NCI-H2196 treated with DMSO at 0.1 percent for 48 hours (cell line): ENCODE measurements at regions not wholly inside any gene's neighbourhood (a gene's known extent, or its start where the extent isn't known, plus 50 kb on each side); places are given as distances from the start of the nearest gene placed in this dataset.

Experiments used
- DNase-seq: peaks from one replicate; lab custom pipeline; 2025; ENCODE audit not compliant: unreplicated experiment; lab: John Stamatoyannopoulos, UW

DNA sequence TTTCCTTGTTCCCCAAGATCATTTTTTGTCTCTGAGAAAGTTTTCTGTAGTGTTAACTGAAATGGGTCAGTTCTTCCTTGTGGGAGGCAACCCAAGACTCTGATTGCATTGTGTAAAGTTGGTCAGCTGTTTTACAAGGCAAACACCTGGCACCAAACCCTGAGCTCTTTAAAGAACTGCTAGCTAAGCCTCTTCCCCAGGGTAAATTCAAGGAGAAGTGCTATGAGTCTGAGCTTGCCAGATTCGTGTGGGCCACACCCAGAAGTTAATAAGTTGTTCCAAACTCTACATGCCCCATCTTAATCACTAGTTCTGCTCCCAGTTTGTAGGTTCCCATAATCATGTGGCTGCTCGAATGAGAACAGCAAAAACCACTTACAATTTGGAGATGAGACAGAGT, 214.5 kb downstream of the BTG1 start:
- DNase-seq, result peak; percentile 15

DNA sequence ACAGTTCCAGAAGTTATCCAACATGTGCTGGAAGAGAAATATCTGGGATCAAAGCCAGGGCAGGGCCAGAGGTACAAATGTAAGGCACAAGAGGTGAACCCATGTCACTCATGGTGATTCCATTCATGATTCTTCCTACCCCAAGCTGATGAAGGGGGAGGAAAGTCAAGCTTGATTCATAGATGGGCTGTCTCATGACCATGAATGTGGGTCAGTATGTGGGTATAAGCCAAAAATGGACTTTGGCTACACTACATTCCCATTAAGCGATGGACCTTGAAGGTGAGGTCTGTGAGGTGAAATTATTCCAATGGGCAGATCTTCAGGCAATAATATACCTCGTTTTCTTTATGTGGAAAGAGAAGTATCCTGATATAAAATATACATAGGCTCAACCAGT, 217.1 kb downstream of the BTG1 start:
- no peak for DNase-seq

DNA sequence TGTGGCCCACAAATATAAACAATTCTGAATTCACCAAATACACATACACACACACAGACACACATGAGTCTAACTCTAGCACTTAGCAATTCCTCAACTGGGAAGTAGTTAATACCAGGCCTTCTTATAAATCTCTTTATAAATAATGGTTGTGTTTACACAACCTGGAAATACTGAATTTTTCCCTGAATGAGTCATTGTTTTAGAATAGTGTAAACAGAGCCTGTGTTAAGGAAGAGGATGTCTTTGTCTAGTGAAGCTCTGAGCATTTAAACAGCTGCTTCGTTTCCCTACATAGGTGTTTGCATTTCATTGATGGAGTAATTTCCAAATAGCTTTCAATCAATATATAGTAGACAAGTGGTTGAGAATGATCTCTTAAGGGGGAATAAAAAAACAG, 218.8 kb downstream of the BTG1 start:
- peak; percentile 62 for DNase-seq

DNA sequence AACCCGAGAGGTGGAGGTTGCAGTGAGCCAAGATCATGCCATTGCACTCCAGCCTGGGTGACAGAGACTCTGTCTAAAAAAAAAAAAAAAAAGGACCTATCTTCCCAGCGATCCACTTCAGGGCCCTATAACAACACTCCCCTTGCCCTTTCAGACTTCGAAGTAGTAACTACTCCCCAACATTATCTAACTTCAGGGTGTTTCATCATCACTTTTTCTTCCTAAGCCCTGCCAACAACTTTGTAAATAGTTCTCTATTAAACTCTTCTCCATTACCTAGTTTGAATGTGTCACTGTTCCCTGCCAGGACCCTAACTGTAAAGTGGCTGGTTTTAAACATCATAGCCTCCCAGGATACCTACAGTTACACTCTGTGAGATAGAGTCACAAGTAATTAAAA, 220.8 kb downstream of the BTG1 start:
- DNase-seq, result no peak

DNA sequence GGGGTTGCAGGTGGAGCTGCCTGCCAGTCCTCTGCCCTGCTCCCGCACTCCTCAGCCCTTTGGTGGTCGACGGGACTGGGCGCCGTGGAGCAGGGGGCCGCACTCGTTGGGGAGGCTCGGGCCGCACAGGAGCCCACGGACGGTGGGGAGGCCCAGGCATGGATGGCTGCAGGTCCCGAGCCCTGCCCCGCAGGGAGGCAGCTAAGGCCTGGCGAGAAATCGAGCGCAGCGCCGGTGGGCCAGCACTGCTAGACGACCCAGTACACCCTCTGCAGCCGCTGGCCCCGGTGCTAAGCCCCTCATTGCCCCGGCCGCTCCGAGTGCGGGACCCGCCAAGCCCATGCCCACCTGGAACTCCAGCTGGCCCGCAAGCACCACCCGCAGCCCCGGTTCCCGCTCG, 221.8 kb downstream of the BTG1 start:
- DNase-seq, result no peak

DNA sequence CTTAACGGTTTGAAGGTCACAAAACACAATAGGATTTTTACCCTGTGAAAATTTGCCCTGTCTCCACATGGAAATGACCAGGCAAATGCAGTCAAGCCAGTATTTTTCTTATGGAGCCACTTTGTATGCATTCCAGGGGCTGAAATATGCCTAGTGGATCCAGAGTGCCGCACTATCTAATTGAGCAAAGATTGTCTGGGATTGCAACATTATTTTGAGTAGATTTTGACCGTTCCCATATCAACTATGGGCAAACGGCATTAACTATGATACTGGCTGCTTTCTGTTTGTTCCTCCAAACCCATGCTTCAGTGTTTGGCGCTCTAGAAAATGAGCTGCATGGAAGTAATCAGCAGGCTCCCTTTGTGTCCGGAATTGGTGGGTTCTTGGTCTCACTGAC, 223.0 kb downstream of the BTG1 start:
- no peak for DNase-seq

DNA sequence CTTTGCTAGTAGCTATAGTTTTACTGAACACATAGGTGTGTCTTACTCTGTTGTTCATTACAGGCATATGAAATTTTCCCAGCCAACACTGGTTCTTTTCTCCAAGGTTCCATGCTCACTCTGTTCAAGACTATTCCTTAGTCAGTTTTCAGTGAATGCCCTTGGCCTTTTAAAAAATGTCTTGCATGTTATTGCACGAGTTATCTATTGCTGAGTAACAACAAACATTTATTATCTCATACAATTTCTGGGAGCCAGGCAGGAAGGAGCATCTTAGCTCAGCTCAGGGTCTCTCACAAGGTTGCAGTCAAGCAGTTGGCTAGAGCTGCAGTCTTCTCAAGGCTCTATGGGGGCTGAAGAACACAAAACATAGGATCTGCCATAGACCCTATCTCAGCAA, 223.5 kb downstream of the BTG1 start:
- DNase-seq, result no peak

DNA sequence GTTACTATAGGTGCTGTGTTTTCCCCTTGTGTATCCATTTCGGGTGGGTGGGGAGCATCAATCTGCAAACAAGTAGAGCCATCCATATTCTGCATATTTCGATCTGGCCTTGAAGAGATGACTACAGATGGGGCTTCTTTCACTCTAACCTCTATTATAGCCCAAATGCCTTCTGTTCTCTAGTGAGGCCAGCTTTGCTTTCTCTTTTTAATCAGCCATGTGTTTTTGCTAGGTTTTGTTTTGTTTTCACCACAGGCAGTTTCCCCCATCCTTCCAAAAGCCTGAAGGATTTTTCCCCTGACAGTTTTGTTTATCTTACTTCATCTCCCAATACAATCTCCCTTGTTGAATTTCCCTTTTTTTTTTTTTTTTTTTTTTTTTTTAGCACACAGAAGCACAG, 224.1 kb downstream of the BTG1 start:
- DNase-seq, result no peak

DNA sequence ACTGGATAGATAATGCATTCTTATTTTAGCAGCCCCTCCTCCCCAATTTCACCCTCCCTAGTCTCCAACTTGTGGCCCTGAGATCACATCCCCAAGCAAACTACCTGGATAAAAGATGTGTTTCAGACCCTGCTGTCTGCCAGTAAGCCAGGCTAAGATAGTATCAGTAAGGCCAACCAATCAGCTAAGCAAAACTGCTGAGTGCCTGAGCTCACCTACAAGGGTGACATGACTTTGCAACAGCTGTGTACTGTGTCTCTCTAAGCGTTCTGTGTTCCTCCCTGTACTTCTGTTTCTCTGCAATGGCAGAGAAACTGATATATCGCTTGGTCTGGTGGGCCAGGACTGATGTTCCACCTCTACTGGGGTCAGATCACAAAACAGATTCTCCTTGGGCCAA, 224.9 kb downstream of the BTG1 start:
- DNase-seq, result no peak

DNA sequence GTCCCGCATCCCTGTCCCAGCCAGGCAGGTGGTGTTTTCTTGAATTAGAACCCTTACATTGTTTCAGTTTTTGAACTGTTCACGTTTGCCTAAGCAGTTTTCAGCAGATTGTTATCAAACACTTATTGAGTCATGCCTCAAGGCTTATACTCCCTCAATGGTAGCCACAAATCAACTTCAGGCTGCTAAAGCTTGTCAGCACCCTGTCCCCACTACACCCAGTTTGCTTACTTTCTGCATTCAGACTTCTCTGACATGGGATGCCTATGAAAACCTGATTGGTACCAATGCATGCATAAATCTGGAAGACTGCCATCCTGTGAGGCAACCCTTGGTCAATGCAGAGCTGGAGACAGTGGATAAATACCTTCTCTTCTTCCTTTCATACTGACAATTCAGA, 225.4 kb downstream of the BTG1 start:
- no peak for DNase-seq

DNA sequence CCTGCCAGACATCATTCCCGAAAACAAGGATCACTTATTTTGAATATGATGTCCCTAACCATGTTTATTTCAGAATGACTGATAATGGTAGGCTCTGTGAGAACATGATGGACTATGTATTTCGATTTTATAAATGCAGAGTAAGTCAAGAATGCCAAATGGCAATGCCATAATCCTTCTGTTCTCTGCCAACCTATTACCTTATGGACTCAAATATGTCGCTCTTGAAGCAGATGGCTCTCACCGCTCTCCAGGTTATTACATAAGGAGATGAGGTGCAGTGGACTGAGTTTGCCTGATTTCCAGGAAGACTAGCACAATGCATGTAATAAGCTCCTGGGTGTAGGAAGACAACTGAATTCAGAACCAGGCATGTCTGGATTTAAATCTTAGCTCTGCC, 227.2 kb downstream of the BTG1 start:
- DNase-seq, result no peak

DNA sequence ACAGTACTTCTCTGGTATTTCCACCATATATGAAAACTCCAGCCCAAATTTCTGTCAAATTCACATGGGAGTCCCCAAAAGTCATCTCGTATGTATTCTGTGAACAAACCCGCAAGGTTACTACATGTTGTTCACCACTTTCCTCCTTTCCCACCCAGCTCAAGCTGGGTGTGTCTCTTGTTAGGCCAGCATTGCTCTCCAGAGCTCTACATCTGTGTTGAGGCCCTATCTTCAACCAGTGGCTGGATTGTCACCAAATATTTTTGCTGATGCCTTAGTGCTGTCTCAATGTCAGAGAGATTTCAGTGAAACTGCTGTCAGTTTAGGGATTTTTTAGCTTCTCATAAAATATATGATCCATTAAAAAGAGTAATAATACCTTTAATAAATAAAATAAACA, 230.9 kb downstream of the BTG1 start:
- DNase-seq, result no peak

DNA sequence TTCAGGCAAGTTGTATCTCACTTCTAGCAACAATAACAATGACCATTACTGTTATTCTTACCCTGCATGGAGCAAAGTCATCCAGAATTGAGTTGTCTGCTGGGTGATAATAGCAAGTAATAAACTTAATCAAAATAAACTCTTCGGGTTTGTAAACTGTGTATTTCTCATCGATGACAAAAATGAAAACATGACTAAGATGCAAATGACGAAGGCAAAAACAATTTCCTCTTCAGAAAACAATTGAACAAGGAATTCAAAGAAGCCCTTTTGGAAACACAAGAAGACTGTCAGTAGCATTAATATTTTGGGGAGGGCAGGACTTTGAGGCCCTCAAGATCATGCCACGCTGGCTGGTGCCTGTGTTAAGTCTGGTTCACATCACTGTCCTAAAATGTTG, 232.0 kb downstream of the BTG1 start:
- no peak for DNase-seq

DNA sequence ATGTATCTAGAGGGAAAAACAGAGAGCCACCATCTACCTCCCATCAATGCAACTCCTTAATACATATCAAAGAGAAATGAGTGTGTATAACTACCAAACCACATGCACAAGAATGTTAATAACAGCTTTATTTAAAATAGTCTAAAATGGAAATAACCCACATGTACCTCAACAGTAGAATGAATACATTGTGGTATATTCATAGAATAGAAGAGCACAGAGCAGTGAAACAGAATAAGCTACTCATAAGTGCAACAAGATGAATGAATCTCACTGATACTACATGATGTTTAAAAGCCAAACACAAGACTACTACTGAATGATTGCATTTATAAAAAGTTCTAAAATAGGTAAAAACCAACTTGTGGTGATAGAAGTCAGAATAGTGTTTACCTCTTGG, 232.5 kb downstream of the BTG1 start:
- no peak for DNase-seq

DNA sequence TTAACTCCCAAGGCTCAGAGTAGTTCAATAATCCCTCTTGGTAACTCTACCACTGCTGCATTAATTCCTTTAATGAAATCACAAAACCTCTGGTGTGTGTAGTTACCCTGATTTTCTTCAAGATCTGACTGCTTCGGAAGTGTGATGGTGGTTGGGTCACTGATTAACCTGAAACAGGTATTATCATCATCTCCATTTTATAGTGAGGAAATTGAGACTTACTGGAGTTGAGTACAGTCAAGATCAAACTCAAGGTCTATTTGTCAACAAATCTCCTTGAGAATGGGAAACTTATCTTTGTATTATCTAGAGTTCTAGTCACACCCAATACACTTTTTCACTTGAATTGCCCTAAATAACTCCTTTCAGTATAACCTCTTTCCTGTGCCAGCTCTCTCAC, 233.5 kb downstream of the BTG1 start:
- DNase-seq, result no peak

DNA sequence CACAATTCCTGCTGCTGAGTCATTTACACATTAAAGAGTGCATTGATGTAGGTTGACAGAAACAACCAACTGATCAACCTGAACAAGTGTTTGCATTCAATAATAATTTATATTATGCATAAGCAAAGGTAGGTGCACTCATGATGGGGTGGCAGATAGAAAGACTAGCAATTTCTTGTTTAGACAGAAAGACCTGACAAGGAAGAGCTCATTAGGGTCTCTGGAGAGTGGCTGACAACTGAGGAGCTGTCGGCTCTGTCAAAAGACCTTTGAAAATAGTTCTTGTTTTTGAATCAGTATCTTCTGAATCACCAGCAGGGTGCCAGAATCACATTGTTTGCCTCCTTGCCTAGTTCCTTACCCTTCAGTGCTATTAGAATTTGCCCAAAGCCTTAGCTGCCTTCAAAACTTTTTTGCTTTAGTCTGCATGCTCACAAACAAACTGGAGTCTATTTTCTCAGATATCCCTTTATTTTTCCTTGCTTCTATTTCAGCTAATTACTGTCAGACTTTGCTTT, 234.7 kb downstream of the BTG1 start:
- no peak for DNase-seq

DNA sequence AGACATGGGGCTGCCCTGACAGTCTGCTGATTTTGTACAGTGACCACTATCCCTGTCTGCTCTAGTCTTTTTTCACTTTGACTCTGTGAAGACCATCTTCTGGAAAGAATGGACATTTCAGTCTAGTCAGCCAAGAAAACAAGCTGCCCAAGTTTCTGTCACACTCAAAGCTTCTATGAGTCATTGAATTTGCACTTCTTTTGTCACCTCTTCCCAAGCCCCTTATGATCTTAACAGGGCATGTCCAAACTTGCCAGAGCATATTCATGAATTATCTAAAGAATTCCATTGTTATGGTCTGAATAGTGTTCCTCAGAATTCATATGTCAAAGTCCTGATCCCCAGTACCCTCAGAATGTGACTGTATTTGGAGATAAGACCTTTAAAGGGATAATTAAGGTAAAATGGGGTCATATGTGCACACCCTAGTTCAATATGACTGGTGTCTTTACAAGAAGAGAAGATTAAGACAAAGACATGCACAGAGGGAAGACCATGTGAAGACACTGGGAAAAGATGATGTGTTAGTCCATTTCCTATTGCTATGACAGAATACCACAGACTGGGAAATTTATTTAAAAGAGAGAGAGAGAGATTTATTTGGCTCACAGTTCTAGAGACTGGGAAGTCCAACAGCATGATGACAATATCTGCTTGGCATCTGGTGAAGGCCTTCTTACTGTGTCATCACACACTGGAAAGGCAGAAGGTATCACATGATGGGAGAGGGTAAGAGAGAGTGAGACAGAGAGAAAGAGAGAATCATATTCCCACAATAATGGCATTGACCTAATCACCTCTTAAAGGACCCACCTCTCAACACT, 242.6 kb downstream of the BTG1 start:
- no peak for DNase-seq

DNA sequence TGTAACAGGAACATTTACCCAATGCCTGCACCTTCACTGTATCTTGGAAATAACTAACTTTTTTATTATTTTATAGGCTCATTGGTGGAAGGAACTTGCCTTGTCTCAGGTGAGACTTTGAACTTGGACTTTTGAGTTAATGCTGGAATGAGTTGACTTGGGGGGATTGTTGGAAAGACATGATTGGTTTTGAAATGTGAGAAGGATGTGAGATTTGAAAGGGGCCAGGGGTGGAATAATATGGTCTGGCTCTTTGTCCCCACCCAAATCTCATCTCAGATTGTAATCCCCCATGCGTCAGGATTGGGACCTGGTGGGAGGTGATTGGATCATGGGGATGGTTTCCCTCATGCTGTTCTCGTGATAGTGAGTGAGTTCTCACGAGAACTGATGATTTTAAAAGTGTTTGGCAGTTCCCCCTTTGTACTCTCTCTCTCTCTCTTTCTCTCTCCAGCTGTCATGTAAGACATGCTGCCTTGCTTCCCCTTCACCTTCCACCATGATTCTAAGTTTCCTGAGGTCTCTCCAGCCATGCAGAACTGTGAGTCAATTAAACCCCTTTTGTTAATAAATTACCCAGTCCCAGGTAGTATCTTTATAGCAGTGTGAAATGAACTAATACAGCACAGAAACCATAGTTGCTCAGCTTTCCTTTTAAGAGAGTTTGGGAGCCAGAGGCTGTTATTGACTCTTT, 244.1 kb downstream of the BTG1 start:
- DNase-seq, result no peak

DNA sequence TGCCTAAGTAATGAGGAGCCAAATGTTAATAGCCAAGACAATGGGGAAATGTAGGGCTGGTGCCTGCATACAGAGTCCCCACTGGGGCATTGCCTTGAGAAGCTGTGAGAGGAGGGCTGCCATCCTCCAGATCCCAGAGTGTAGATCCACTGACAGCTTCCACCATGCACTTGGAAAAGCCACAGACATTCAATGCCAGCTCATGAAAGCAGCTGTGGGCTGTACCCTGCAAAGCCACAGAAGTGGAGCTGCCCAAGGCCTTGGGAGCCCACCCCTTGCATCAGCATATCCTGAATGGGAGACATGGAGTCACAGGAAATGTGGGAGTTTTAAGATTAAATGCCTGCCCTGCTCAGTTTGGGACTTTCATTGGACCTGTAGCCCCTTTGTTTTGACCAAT, 244.7 kb downstream of the BTG1 start:
- DNase-seq, result no peak

DNA sequence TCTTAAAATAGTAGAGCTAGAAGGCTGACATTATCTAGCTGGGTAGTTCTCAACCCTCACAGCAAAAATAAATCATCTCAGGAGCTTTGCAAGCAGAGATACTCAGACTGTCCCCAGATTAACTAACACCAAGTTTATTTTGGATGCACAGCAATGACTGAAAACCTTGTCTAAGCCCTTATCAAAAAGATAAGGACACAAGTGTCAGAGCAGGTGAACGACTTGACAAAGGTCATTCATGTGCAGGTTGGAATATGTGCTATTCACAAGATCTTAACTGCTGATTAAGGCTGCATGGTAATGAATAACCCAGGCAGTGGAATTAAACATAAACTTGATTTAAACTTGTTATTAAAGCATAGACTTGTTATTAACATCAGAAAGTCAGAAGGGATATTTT, 246.6 kb downstream of the BTG1 start:
- DNase-seq, result no peak

DNA sequence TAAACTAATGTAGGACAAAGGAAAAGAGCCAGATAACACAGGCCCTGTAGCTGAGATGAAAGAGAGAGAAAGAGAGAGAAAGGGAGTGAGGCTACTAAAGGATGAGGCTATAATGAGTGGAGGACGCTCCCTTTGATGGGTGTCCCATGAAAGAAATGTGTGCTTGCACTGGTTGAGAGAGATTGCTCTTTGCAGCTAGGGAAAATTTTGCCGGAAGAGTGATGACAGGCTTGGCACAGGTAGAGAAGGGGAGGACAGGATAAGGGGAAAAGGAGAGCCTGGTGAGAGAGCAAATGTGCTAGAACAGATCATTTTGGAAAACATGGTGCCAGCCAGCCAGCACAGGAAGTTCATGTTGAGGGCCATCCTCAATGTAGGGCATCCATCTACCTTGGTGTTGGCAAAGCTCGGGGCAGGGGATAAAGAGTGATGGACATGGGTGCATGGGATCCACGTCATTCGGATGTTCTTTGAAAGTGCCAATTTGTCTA, 248.6 kb downstream of the BTG1 start:
- DNase-seq, result no peak

DNA sequence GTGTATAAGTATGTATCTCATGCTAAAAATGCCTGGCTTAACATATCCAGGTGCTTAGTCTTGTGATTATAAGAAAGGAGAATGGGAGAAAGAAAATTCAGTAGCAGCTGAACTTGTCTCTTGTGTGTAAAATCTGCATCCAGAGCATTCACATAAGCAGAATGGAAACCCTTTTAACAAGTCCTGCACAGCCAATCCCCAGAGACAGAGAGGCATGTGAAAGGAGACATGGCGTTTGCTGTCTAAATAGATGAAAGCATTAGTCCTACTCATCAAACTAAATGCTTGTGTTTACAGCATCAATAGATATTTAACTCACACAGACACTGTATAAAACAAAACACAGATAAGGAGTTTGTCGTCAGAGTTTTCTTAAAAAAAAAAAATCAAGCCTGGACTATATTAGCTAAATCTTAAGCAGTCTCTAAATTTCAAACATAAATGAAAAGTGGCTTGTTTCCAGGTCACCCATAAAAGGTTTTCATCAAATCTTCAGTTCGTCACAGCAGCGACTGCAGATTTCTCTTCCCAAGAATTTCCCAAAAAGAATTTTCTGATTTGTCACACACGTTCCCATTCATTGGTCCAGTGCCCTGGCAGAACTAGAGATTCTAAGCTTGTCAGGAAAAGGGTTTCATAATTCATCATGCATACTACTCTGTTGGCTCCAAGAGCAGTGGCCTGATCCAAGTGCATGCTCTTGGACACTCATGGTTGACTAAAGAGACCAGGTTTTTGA, 249.2 kb downstream of the BTG1 start:
- no peak for DNase-seq
